Kidney epithelial cell (primary cell): ENCODE measurements at regions not wholly inside any gene's neighbourhood (a gene's known extent, or its start where the extent isn't known, plus 50 kb on each side); places are given as distances from the start of the nearest gene placed in this dataset.

ENCODE experiments used
- DNase-seq: peaks from one replicate; pipeline ENCODE4 v3.0.0-alpha.2; 2010; ENCODE audit warnings: low read depth
- H3K27me3 ChIP-seq: 2 replicates; pipeline ENCODE4 v1.6.0; 2011; ENCODE audit warnings: low read length; ENCODE audit not compliant: control insufficient read depth, insufficient read depth
- H3K36me3 ChIP-seq: 2 replicates; pipeline ENCODE4 v1.5.1; 2011; ENCODE audit warnings: low read length; ENCODE audit not compliant: control insufficient read depth, insufficient read depth
- H3K4me3 ChIP-seq: 2 replicates; pipeline ENCODE4 v1.5.1; 2011; ENCODE audit warnings: low read depth, mild to moderate bottlenecking, control low read depth, low read length
- TF ChIP-seq, protein P1 (sequence below): IDR thresholded peaks from 2 replicates; pipeline ENCODE4 v1.5.1; 2011; ENCODE audit warnings: mild to moderate bottlenecking, moderate library complexity, low read length, control low read depth, inconsistent platforms; ENCODE audit not compliant: insufficient read depth, poor library complexity, severe bottlenecking

DNA sequence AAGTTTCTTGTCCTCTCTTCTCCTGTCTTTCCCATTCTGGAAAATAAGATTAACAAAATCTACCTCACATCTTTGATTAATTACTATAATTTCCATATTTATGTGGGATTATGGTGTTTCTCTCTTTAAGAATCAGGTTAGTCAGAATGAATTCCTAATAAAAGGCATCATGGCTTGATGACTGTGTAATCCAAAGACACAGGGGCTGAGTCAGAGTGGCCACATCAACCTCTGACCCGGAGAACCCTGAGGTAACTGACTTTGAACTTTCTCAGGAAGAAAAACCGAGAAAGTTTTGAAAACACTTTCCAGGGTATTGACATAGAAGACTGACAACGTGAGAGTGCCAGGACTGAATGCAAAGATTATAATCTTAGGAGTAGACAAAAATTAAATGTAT lies 170.3 kb upstream of the MCTP2 start:
- TF ChIP-seq, protein P1, sequence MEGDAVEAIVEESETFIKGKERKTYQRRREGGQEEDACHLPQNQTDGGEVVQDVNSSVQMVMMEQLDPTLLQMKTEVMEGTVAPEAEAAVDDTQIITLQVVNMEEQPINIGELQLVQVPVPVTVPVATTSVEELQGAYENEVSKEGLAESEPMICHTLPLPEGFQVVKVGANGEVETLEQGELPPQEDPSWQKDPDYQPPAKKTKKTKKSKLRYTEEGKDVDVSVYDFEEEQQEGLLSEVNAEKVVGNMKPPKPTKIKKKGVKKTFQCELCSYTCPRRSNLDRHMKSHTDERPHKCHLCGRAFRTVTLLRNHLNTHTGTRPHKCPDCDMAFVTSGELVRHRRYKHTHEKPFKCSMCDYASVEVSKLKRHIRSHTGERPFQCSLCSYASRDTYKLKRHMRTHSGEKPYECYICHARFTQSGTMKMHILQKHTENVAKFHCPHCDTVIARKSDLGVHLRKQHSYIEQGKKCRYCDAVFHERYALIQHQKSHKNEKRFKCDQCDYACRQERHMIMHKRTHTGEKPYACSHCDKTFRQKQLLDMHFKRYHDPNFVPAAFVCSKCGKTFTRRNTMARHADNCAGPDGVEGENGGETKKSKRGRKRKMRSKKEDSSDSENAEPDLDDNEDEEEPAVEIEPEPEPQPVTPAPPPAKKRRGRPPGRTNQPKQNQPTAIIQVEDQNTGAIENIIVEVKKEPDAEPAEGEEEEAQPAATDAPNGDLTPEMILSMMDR, result no peak
- DNase-seq, result no peak
- H3K27me3 ChIP-seq, result no peaks in the 10 kb centered on the region

DNA sequence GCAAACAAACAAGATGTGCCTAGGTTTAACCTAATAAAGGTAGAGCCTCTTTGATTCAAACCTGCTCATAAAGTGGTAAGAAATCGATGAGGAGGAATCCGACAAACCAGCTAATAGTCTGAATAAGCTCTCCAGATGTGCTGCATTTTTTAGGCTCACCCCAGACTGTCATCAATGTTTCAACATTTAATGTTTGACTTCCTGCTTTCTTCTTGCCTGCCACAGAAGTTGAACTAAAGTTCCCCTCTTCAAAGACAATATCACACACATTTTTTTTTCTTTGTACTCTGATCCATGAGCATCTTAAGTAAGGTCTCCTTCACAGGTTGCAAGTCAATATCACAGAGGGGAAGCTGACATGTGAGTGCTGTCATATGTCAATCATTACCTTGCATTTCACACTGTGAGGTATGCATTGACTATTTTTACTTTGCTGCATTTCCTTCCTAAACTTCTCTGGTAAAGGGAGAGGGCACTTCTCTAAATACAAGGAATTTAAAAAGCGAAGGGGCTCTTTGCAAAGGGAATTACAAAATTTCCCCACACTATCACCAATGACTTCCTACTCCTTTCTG lies 172.3 kb upstream of the MCTP2 start:
- TF ChIP-seq, protein P1, result no peak
- no peaks in the 10 kb centered on the region for H3K27me3 ChIP-seq

More for the DNA sequence above, 170.3 kb upstream of the MCTP2 start:
- no peaks in the 10 kb centered on the region for H3K36me3 ChIP-seq
- no peak overlapping the region for H3K4me3 ChIP-seq

DNA sequence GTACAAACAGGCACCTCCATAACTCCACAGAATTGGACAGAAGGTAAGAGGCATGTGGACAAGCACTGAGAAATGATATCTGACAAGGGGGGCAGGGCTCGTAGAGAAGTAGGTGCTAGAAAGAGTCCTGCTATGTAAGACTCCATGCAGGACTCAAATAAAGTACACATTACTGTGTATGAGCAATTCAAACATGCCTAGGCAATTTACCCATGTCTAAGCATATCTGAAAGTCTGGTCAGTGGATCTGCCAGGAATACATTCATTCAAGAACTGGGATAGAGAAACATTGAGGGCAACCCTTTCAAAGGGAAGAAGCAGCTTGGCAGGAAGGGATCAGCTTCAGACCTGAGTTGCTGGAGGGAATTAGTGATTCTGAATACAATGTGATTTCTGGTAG lies 174.1 kb upstream of the MCTP2 start:
- no peak overlapping the region for H3K4me3 ChIP-seq
- no peaks in the 10 kb centered on the region for H3K27me3 ChIP-seq
- no peak for DNase-seq
- TF ChIP-seq, protein P1, result no peak
- H3K36me3 ChIP-seq, result no peaks in the 10 kb centered on the region

More for the DNA sequence above, 172.3 kb upstream of the MCTP2 start:
- no peak for DNase-seq
- Histone ChIP-seq H3K4me3 (no peak overlapping the region), H3K36me3 (no peaks in the 10 kb centered on the region)

DNA sequence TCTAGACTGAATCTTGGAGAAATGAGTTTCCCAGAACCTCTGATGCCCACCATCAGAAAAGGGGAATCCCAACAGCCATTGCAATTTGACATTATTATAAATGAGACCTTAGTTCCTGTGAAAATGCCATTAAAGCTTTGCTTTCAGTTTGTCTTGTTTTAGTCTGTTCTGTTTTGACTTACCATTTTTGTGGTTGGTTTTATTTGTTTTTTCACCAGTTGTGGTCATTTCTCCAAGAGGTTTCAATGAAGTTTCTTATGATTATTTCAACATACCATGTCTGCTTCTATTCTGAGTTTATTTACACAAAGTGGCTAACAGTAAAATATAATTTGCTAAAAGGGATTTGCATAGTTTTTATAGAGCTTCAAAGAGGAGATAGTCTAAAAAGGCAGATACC lies 175.0 kb upstream of the MCTP2 start:
- DNase-seq, result no peak
- TF ChIP-seq, protein P1, result no peak
- Histone ChIP-seq H3K36me3 (no peaks in the 10 kb centered on the region), H3K4me3 (no peak overlapping the region), H3K27me3 (no peaks in the 10 kb centered on the region)

DNA sequence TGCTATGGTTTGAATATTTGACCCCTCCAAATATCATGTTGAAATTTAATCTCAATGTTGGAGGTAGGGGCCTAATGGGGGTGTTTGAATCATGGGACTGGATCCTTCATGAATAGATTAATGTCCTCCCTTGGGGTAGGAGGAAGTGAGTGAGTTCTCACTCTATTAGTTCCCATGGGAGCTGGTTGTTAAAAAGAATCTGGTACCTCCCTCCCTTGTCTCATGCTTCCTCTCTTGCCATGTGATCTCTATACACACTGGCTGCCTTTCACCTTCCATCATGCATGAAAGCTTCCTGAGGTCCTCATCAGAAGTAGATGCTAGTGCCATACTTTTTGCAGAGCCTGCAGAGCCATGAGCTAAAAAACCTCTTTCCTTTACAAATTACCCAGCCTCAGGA lies 177.7 kb upstream of the MCTP2 start:
- DNase-seq, result no peak
- Histone ChIP-seq H3K4me3 (no peak overlapping the region), H3K27me3 (peaks cover 2% of the 10 kb centered on the region), H3K36me3 (no peaks in the 10 kb centered on the region)
- TF ChIP-seq, protein P1, result no peak

DNA sequence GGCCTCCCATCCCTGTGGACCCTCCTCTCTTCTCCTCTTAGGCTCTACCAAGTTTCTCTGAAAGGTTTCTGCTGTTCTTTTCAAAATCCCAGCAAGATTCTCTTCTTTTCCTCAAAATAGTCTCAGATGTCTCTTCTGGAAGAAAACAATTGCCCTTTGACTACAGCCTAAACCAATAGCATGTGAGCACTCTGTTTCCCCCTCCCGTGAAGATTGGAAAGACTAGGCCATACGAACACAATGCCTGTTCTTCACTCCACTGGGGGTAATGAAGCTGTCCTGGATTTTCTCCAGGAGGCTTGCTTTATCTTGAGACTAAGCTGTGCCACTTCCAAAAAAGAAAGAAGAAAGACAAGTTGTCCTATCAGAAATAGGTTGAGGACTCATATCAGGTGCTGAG lies 178.7 kb upstream of the MCTP2 start:
- Histone ChIP-seq H3K36me3 (no peaks in the 10 kb centered on the region), H3K4me3 (no peak overlapping the region), H3K27me3 (peaks cover 2% of the 10 kb centered on the region)
- no peak for DNase-seq
- TF ChIP-seq, protein P1, result no peak
